Stromal cell of bone marrow (primary cell): ENCODE measurements at regions not wholly inside any gene's neighbourhood (a gene's known extent, or its start where the extent isn't known, plus 50 kb on each side); places are given as distances from the start of the nearest gene placed in this dataset.
"Not testable (repeated sequence)": the region's sequence is repeated elsewhere in the genome, so short reads cannot be mapped to it uniquely, and the experiment has no call there.

ENCODE experiments used
- DNase-seq: peaks from one replicate; pipeline ENCODE4 v3.0.0-alpha.2; 2012; ENCODE audit warnings: low read depth

GRCh38 chr5:83802686-83803085 is 82.0 kb upstream of the HAPLN1 start:
- no peak for DNase-seq

DNA sequence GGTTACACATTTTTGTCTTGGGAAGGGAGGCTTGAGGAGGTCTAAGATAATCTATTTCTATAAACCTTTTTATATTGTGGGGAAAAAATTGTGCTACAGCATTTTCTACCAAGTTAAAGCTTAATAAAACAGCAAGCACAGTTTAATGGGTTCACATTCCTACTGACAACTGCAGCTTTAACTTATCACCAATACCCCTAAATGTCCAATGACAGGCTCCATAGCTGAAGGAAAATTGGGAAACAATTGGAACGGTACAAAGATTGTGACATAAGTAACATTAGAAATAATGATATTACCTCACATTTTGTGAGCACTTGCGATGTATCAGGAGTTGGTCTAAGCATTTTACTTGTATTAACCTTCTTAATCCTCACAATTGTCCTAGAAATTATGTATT is 79.5 kb upstream of the HAPLN1 start:
- DNase-seq: no peak

DNA sequence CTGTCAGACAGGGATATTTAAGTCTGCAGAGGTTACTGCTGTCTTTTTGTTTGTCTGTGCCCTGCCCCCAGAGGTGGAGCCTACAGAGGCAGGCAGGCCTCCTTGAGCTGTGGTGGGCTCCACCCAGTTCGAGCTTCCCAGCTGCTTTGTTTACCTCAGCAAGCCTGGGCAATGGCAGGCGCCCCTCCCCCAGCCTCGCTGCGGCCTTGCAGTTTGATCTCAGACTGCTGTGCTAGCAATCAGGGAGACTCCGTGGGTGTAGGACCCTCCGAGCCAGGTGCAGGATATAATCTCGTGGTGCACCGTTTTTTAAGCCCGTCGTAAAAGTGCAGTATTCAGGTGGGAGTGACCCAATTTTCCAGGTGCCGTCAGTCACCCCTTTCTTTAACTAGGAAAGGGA is 78.4 kb upstream of the HAPLN1 start:
- not testable (repeated sequence) for DNase-seq

DNA sequence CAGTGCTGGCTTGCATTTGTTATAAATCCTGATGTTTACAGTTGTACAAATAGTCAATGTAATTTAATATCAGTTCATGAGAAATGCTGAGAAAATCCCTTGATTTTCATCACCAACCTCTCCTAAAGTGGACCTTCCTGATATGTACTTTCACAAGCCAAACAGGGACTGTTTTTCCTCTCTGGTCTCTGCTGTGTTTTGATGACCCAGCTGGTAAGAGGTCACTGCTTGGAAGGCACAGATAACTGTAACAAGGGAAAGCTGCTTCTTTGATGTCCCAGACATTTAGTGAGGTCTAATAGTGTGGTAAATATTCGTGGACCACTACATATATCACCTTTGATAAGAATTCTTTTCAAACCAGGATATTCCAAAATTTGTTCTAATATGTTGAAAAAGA is 68.7 kb upstream of the HAPLN1 start:
- DNase-seq: no peak

GRCh38 chr5:83787631-83788030 is 67.0 kb upstream of the HAPLN1 start:
- no peak for DNase-seq

- DNase-seq: no peak
These were observed 64.6 kb upstream of the HAPLN1 start for GRCh38 chr5:83785176-83785668.

- DNase-seq: no peak
These were observed 60.2 kb upstream of the HAPLN1 start for GRCh38 chr5:83780699-83781350.

DNA sequence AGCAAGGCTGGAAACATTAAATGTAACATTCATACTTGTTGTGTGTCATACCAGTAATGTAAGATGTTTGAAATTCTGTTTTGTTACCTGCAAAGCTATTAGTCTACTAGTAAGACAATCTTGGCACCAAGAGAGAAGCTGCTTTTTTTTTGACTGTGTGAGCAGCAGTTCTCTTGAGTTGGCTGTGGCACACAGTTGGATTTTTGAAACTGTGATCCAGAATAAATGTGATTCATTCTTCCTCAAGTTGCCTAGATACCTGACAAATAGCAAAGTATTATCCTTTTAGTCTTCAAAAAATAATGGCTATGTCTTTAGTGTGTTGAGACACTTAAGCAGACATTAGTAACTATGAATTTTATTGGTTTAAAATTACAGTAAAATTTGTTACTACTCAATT is 57.2 kb upstream of the HAPLN1 start:
- DNase-seq: peak; percentile 21

DNA sequence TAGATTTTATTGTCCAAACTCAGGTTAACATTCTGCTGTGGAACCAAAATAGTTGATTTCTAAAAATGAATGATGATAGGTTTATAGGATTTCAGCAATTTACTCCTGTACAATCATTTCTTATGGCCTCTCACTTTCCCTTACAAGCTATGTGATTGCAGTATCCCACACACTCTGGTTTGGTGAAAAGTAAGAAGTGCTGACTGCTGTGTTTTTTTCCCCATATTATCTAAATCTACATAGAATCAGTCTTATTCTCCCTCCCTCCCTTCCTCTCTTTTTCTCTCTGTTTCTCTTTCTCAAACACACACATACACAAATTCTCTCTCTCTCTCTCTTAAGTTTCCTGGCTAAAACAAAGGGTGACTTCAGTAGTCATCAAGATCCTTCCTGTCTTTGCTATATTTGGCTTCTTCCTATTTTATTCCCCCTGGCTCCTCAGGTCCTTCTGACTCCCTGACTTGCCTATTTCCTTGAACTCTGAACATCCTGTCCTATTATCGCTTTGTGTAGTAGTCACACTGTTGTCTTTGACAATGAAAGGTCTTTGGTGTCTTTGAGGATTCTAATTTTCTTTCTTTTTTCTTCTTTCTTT is 55.9 kb upstream of the HAPLN1 start:
- no peak for DNase-seq
